ENCODE measurements at regions not wholly inside any gene's neighbourhood (a gene's known extent, or its start where the extent isn't known, plus 50 kb on each side); places are given as distances from the start of the nearest gene placed in this dataset.

GRCh38 chr7:149375234-149376008 is 85.4 kb downstream of the ZNF777 start:
- TF ChIP-seq CTCF (IDR thresholded peaks at IDR 0.05) (no peak), POLR2A (IDR thresholded peaks at IDR 0.05) (no peak), POLR2AphosphoS5 (IDR thresholded peaks at IDR 0.05) (no peak)
